Thyroid gland (tissue), 4 donors: ENCODE measurements at regions not wholly inside any gene's neighbourhood (a gene's known extent, or its start where the extent isn't known, plus 50 kb on each side); places are given as distances from the start of the nearest gene placed in this dataset.

Source experiments
- POLR2A ChIP-seq, 2 donors: fragments of 450-650 bp; IDR thresholded peaks; one replicate each; pipeline ENCODE4 v1.6.1; 2017; ENCODE audit warnings: antibody characterized with exemption in 2 of 2, mild to moderate bottlenecking in 2 of 2, moderate library complexity in 1 of 2
- TF ChIP-seq, protein P1 (sequence below), 6 experiments: fragments of 200-600 bp in 3 of 6; fragments of 450-650 bp in 3 of 6; sonication (generic) in 3 of 6; IDR thresholded peaks; one replicate each; pipeline ENCODE4 v1.5.1; 2016 to 2019; ENCODE audit warnings: antibody characterized with exemption in 6 of 6, mild to moderate bottlenecking in 2 of 6, inconsistent platforms in 1 of 6, moderate library complexity in 1 of 6

DNA sequence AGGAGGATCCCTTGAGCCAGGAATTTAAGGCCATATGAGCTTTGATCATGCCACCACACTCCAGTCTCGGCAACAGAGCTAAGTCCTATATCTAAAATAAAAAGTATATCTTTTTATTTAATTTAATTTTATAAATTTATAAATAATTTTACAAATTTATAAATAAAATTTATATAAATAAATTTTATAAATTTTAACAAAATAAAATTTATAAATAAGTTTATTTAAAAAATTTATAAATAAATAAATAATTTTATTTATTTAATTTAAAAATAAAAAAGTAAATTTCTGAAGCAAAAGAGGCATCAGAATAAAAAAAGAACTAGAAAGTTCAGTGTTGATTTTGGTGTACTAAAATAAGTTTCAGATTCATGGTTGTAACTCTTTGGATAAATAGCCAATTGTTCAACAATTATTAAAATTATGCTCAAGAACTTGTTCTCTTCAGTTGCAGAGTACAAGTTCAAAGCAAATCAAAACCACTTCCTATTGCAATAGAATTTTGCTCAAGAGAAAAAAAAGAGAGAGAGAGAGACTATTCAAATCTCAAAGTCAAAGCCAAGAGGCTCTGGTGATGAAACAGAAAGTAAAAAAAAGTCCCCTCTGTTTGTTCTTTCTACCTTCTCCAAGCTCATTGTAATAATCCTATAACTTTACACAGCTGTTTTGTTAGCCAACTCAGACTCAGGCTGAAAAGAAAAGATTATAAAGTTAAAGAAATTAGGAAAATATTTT, 547.5 kb upstream of the ADGRB3 start:
- TF ChIP-seq, protein P1, sequence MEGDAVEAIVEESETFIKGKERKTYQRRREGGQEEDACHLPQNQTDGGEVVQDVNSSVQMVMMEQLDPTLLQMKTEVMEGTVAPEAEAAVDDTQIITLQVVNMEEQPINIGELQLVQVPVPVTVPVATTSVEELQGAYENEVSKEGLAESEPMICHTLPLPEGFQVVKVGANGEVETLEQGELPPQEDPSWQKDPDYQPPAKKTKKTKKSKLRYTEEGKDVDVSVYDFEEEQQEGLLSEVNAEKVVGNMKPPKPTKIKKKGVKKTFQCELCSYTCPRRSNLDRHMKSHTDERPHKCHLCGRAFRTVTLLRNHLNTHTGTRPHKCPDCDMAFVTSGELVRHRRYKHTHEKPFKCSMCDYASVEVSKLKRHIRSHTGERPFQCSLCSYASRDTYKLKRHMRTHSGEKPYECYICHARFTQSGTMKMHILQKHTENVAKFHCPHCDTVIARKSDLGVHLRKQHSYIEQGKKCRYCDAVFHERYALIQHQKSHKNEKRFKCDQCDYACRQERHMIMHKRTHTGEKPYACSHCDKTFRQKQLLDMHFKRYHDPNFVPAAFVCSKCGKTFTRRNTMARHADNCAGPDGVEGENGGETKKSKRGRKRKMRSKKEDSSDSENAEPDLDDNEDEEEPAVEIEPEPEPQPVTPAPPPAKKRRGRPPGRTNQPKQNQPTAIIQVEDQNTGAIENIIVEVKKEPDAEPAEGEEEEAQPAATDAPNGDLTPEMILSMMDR (IDR thresholded peaks at IDR 0.05) = no peak
- no peak for TF ChIP-seq POLR2A (IDR thresholded peaks at IDR 0.05)
